OCI-LY3 (cell line): ENCODE measurements at regions not wholly inside any gene's neighbourhood (a gene's known extent, or its start where the extent isn't known, plus 50 kb on each side); places are given as distances from the start of the nearest gene placed in this dataset.

Source experiments
- CTCF ChIP-seq: fragments of 200-600, 300-600 bp; sonication (generic); IDR thresholded peaks from 2 replicates; pipeline ENCODE4 v1.5.1; 2014; ENCODE audit warnings: antibody characterized with exemption, low read length, low read depth
- EZH2phosphoT487 ChIP-seq: fragments of 200-600 bp; shearing (Covaris generic); IDR thresholded peaks from 2 replicates; pipeline ENCODE4 v1.6.1; 2018; ENCODE audit warnings: antibody characterized with exemption, mixed run types, low read depth

GRCh38 chr3:14347110-14347509, 55.3 kb upstream of the SLC6A6 start:
- TF ChIP-seq EZH2phosphoT487 (no peak), CTCF (no peak)
